ENCODE measurements at regions not wholly inside any gene's neighbourhood (a gene's known extent, or its start where the extent isn't known, plus 50 kb on each side); places are given as distances from the start of the nearest gene placed in this dataset.
"Not testable (repeated sequence)": the region's sequence is repeated elsewhere in the genome, so short reads cannot be mapped to it uniquely, and the experiment has no call there.

- not testable (repeated sequence) for TF ChIP-seq CTCF (IDR thresholded peaks at IDR 0.05; ENCODE audit: low read length); EZH2 (optimal IDR thresholded peaks at IDR 0.05; ENCODE audit: low read depth, low read length); EZH2phosphoT487 (IDR thresholded peaks at IDR 0.05; ENCODE audit: low read length)
These were observed 792.3 kb upstream of the MANEA start for GRCh38 chr6:94785081-94785480.

Measured in MM.1S (cell line).